ENCODE measurements at regions not wholly inside any gene's neighbourhood (a gene's known extent, or its start where the extent isn't known, plus 50 kb on each side); places are given as distances from the start of the nearest gene placed in this dataset.
"Not testable (repeated sequence)": the region's sequence is repeated elsewhere in the genome, so short reads cannot be mapped to it uniquely, and the experiment has no call there.

- intact Hi-C loops (cut with DNase I), result no loop called here
- no peak for DNase-seq (ENCODE audit: low spot score)
Observed at GRCh38 chr13:109329175-109329574, 457.2 kb downstream of the IRS2 start.

GRCh38 chr13:109326601-109327000, 459.8 kb downstream of the IRS2 start:
- intact Hi-C loops (cut with DNase I), result no loop called here
- DNase-seq (ENCODE audit: low spot score), result no peak

GRCh38 chr13:109323338-109323737, 463.0 kb downstream of the IRS2 start:
- intact Hi-C loops (cut with DNase I), result no loop called here
- DNase-seq (ENCODE audit: low spot score), result no peak

GRCh38 chr13:109318945-109319590, 467.3 kb downstream of the IRS2 start:
- intact Hi-C loops (cut with DNase I), result no loop called here
- DNase-seq (ENCODE audit: low spot score), result no peak

GRCh38 chr13:109315481-109315880, 470.9 kb downstream of the IRS2 start:
- no peak for DNase-seq (ENCODE audit: low spot score)
- intact Hi-C loops (cut with DNase I), result no loop called here

GRCh38 chr13:109314101-109314500, 472.3 kb downstream of the IRS2 start:
- intact Hi-C loops (cut with DNase I), result no loop called here
- no peak for DNase-seq (ENCODE audit: low spot score)

- DNase-seq (ENCODE audit: low spot score), result no peak
- intact Hi-C loops (cut with DNase I), result no loop called here
Observed at GRCh38 chr13:109312399-109312798, 474.0 kb downstream of the IRS2 start.

GRCh38 chr13:109311431-109311976, 474.9 kb downstream of the IRS2 start:
- DNase-seq (ENCODE audit: low spot score); intact Hi-C loops (cut with DNase I): not testable (repeated sequence)

GRCh38 chr13:109309625-109310363, 476.6 kb downstream of the IRS2 start:
- intact Hi-C loops (cut with DNase I), result no loop called here
- no peak for DNase-seq (ENCODE audit: low spot score)

GRCh38 chr13:109307027-109307426, 479.4 kb downstream of the IRS2 start:
- DNase-seq (ENCODE audit: low spot score), result no peak
- intact Hi-C loops (cut with DNase I), result no loop called here

GRCh38 chr13:109301726-109302125, 484.7 kb downstream of the IRS2 start:
- no peak for DNase-seq (ENCODE audit: low spot score)
- intact Hi-C loops (cut with DNase I), result no loop called here

- DNase-seq (ENCODE audit: low spot score), result no peak
- intact Hi-C loops (cut with DNase I), result no loop called here
Observed at GRCh38 chr13:109301276-109301675, 485.1 kb downstream of the IRS2 start.

- DNase-seq (ENCODE audit: low spot score), result no peak
- intact Hi-C loops (cut with DNase I), result no loop called here
Observed at GRCh38 chr13:109297628-109298027, 488.8 kb downstream of the IRS2 start.

- no peak for DNase-seq (ENCODE audit: low spot score)
- intact Hi-C loops (cut with DNase I), result no loop called here
Observed at GRCh38 chr13:109293166-109293565, 493.2 kb downstream of the IRS2 start.

GRCh38 chr13:109288151-109288709, 498.2 kb downstream of the IRS2 start:
- no peak for DNase-seq (ENCODE audit: low spot score)
- intact Hi-C loops (cut with DNase I), result no loop called here

- intact Hi-C loops (cut with DNase I), result no loop called here
- DNase-seq (ENCODE audit: low spot score), result no peak
Observed at GRCh38 chr13:109287553-109287952, 498.8 kb downstream of the IRS2 start.

- intact Hi-C loops (cut with DNase I), result no loop called here
- no peak for DNase-seq (ENCODE audit: low spot score)
Observed at GRCh38 chr13:109285586-109285985, 500.8 kb downstream of the IRS2 start.

- intact Hi-C loops (cut with DNase I), result no loop called here
- no peak for DNase-seq (ENCODE audit: low spot score)
Observed at GRCh38 chr13:109281903-109282635, 504.3 kb downstream of the IRS2 start.

- no peak for DNase-seq (ENCODE audit: low spot score)
- intact Hi-C loops (cut with DNase I), result no loop called here
Observed at GRCh38 chr13:109281017-109281902, 505.1 kb downstream of the IRS2 start.
